OCI-LY3 (cell line): ENCODE measurements at regions not wholly inside any gene's neighbourhood (a gene's known extent, or its start where the extent isn't known, plus 50 kb on each side); places are given as distances from the start of the nearest gene placed in this dataset.

Experiments
- H2AFZ ChIP-seq: fragments of 200-600, 300-600 bp; shearing (Covaris generic); 2 replicates; pipeline ENCODE4 v1.6.0; 2014; ENCODE audit warnings: antibody characterized with exemption, low read depth, low read length
- H3K27ac ChIP-seq: fragments of 200-600, 300-600 bp; sonication (generic); 2 replicates; pipeline ENCODE4 v1.5.1; 2014; ENCODE audit warnings: mild to moderate bottlenecking, low read length, moderate library complexity, mixed read lengths
- H3K27me3 ChIP-seq: fragments of 200-600, 300-600 bp; sonication (generic); 2 replicates; pipeline ENCODE4 v1.6.1; 2014; ENCODE audit warnings: low read depth, low read length, mixed read lengths
- H3K36me3 ChIP-seq: fragments of 200-600, 300-600 bp; sonication (generic); replicated peaks from 2 replicates; pipeline ENCODE3; 2014; ENCODE audit warnings: low read depth, low read length, mixed read lengths
- H3K4me1 ChIP-seq: fragments of 300-600, 200-600 bp; sonication (generic); 2 replicates; pipeline ENCODE4 v1.6.1; 2014; ENCODE audit warnings: low read length, mixed read lengths
- H3K4me2 ChIP-seq: fragments of 200-600, 300-600 bp; sonication (generic); 2 replicates; pipeline ENCODE4 v1.6.1; 2014; ENCODE audit warnings: low read length, mixed read lengths
- H3K4me3 ChIP-seq: fragments of 300-600, 200-600 bp; sonication (generic); 2 replicates; pipeline ENCODE4 v1.5.1; 2014; ENCODE audit warnings: antibody characterized with exemption, mild to moderate bottlenecking, low read length, moderate library complexity
- H3K79me2 ChIP-seq: fragments of 300-600, 200-600 bp; shearing (Covaris generic); 2 replicates; pipeline ENCODE4 v1.6.1; 2014; ENCODE audit warnings: mild to moderate bottlenecking, low read length, mixed read lengths
- H3K9ac ChIP-seq: fragments of 300-600, 200-600 bp; shearing (Covaris generic); 2 replicates; pipeline ENCODE4 v1.6.0; 2014; ENCODE audit warnings: mild to moderate bottlenecking, low read length, moderate library complexity
- H3K9me3 ChIP-seq: fragments of 200-600, 300-600 bp; shearing (Covaris generic); 2 replicates; pipeline ENCODE4 v1.6.1; 2014; ENCODE audit warnings: low read length, mixed read lengths; ENCODE audit not compliant: insufficient read depth
- H4K20me1 ChIP-seq: fragments of 200-600, 300-600 bp; sonication (generic); 2 replicates; pipeline ENCODE4 v1.6.1; 2016; ENCODE audit warnings: low read length, mixed read lengths; ENCODE audit not compliant: insufficient read depth
- EZH2phosphoT487 ChIP-seq: fragments of 200-600 bp; shearing (Covaris generic); IDR thresholded peaks from 2 replicates; pipeline ENCODE4 v1.6.1; 2018; ENCODE audit warnings: antibody characterized with exemption, mixed run types, low read depth
- TF ChIP-seq, protein P1 (sequence below): fragments of 200-600, 300-600 bp; sonication (generic); IDR thresholded peaks from 2 replicates; pipeline ENCODE4 v1.5.1; 2014; ENCODE audit warnings: antibody characterized with exemption, low read length, low read depth

DNA sequence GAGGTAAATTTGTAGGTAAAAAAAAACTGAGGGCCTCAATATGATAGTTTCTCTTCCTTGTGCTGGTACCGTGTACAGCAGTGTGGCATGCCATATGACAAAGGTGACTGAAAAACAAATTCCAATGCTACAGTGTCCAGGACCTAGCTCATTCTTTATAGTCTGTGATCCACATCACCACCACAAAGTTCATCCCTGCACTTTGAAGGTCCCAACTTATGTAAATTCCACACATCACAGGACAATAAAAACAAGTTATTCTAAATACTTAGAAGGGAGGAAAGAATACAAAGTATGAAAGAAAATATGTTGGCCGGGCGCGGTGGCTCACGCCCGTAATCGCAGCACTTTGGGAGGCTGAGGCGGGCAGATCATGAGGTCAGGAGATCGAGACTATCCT, 314.6 kb upstream of the SGCG start:
- Histone ChIP-seq H2AFZ (0 out of 2 replicates have a peak overlapping the region, but pooled peaks have one; percentile 25), H3K4me3 (no peak overlapping the region), H3K27me3 (no peaks in the 10 kb centered on the region), H3K9ac (no peak overlapping the region), H3K36me3 (no peaks in the 10 kb centered on the region), H3K4me1 (peaks cover 6% of the 10 kb centered on the region), H3K79me2 (no peaks in the 10 kb centered on the region), H3K4me2 (no peak overlapping the region), H3K9me3 (no peaks in the 10 kb centered on the region), H3K27ac (no peak overlapping the region), H4K20me1 (no peaks in the 10 kb centered on the region)
- TF ChIP-seq, protein P1, sequence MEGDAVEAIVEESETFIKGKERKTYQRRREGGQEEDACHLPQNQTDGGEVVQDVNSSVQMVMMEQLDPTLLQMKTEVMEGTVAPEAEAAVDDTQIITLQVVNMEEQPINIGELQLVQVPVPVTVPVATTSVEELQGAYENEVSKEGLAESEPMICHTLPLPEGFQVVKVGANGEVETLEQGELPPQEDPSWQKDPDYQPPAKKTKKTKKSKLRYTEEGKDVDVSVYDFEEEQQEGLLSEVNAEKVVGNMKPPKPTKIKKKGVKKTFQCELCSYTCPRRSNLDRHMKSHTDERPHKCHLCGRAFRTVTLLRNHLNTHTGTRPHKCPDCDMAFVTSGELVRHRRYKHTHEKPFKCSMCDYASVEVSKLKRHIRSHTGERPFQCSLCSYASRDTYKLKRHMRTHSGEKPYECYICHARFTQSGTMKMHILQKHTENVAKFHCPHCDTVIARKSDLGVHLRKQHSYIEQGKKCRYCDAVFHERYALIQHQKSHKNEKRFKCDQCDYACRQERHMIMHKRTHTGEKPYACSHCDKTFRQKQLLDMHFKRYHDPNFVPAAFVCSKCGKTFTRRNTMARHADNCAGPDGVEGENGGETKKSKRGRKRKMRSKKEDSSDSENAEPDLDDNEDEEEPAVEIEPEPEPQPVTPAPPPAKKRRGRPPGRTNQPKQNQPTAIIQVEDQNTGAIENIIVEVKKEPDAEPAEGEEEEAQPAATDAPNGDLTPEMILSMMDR, result no peak
- TF ChIP-seq EZH2phosphoT487, result no peak

DNA sequence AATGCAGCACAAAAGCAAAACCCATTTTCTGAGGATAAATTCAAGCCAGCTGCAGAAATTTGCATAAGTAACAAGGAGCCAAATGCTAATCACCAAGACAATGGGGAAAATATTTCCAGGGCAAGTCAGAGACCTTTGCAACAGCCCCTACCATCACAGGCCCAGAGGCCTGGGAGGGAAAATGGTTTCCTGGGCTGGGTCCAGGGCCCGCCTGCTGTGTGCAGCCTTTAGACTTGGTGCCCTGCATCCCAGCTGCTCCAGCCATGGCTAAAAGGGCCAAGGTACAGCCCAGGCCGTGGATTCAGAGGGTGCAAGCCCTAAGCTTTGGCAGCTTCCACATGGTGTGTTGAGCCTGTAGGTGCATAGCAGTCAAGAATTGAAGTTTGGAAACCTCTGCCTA, 309.5 kb upstream of the SGCG start:
- TF ChIP-seq, protein P1, result no peak
- no peak for TF ChIP-seq EZH2phosphoT487
- Histone ChIP-seq H3K4me2 (no peak overlapping the region), H3K4me1 (peaks cover 2% of the 10 kb centered on the region), H2AFZ (no peak overlapping the region), H3K79me2 (no peaks in the 10 kb centered on the region), H3K27ac (no peak overlapping the region), H3K27me3 (no peaks in the 10 kb centered on the region), H3K4me3 (no peak overlapping the region), H3K9ac (no peak overlapping the region), H3K9me3 (0 out of 2 replicates have a peak, but pooled peaks cover 3% of the 10 kb centered on the region), H4K20me1 (no peaks in the 10 kb centered on the region), H3K36me3 (no peaks in the 10 kb centered on the region)

DNA sequence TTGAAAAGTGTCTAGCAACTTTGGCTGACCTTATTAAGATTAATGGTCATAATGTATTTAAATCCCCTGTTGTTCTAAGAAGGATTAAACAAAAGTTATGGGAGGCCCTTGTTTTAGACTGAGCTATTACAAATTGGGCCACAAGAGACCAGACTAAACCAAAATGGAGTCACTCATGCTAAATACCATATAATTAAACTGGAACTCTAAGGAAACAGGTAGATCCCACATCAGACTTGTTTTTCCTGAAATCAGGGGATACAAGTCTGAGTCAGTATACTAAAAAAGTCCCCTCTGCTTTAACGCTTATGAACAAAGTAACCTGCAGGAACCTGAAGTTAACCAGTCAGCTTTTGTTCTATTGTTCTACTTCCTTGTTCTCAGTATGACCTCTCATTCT, 305.9 kb upstream of the SGCG start:
- Histone ChIP-seq H3K27ac (no peak overlapping the region), H4K20me1 (no peaks in the 10 kb centered on the region), H3K36me3 (no peaks in the 10 kb centered on the region), H3K79me2 (no peaks in the 10 kb centered on the region), H2AFZ (no peak overlapping the region), H3K4me2 (no peak overlapping the region), H3K4me1 (peaks cover 7% of the 10 kb centered on the region), H3K4me3 (no peak overlapping the region), H3K27me3 (no peaks in the 10 kb centered on the region), H3K9me3 (0 out of 2 replicates have a peak, but pooled peaks cover 3% of the 10 kb centered on the region), H3K9ac (no peak overlapping the region)
- TF ChIP-seq, protein P1, result no peak
- TF ChIP-seq EZH2phosphoT487, result no peak

DNA sequence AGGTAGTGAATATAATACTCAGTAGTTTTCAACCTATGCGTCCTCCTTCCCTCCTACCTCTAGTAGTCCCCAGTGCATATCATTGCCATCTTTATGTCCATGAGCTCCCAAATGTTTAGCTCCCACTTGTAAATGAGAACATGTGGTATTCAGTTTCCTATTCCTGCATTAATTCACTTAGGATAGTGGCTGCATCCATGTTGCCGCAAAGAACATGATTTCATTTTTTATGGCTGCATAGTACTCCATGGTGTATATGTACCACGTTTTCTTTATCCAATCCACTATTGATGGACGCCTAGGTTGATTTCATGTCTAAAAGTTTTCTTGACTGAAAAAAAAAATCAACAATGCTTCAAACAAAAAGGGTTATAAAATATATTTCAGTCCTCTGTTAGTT, 303.4 kb upstream of the SGCG start:
- Histone ChIP-seq H3K4me1 (peaks cover 32% of the 10 kb centered on the region), H3K4me2 (no peak overlapping the region), H3K9me3 (0 out of 2 replicates have a peak, but pooled peaks cover 3% of the 10 kb centered on the region), H4K20me1 (no peaks in the 10 kb centered on the region), H2AFZ (no peak overlapping the region), H3K27ac (no peak overlapping the region), H3K79me2 (no peaks in the 10 kb centered on the region), H3K36me3 (no peaks in the 10 kb centered on the region), H3K4me3 (no peak overlapping the region), H3K9ac (no peak overlapping the region), H3K27me3 (no peaks in the 10 kb centered on the region)
- TF ChIP-seq EZH2phosphoT487, result no peak
- TF ChIP-seq, protein P1, result no peak
